Lower leg skin (tissue), 4 donors: ENCODE measurements at regions not wholly inside any gene's neighbourhood (a gene's known extent, or its start where the extent isn't known, plus 50 kb on each side); places are given as distances from the start of the nearest gene placed in this dataset.
"Not testable (repeated sequence)": the region's sequence is repeated elsewhere in the genome, so short reads cannot be mapped to it uniquely, and the experiment has no call there.

Experiments
- DNase-seq, 2 donors: peaks; one replicate each; pipeline ENCODE4 v3.0.0-alpha.2; 2019; ENCODE audit warnings: low spot score in 2 of 2
- H3K4me3 ChIP-seq: fragments of 200-600 bp; sonication (generic); 2 replicates; pipeline ENCODE4 v1.5.1; 2017; ENCODE audit warnings: mild to moderate bottlenecking, low read depth; ENCODE audit not compliant: poor library complexity, severe bottlenecking
- POLR2A ChIP-seq, 2 donors: fragments of 450-650 bp; IDR thresholded peaks; one replicate each; pipeline ENCODE4 v1.6.1; 2016 to 2017; ENCODE audit warnings: antibody characterized with exemption in 2 of 2, mild to moderate bottlenecking in 1 of 2, moderate library complexity in 1 of 2
- WGBS, 2 donors: methylation state at CpG; one replicate each; pipeline ENCODE4 v1.1.5; 2018; 5-methylcytosine and 5-hydroxymethylcytosine counted together
- intact Hi-C: fragments of 100-400 bp; cut with DNase I; formaldehyde crosslinking; loops from one replicate; pipeline ENCODE4 v1.15.0; 2023; ENCODE audit warnings: low total_unique reads
- TF ChIP-seq, protein P1 (sequence below), 3 donors: fragments of 450-650 bp; IDR thresholded peaks; one replicate each; pipeline ENCODE4 v1.5.1; 2016; ENCODE audit warnings: antibody characterized with exemption in 3 of 3, mild to moderate bottlenecking in 3 of 3, moderate library complexity in 2 of 3

GRCh38 chr17:77085926-77086432 is 54.8 kb upstream of the SEC14L1 start:
- TF ChIP-seq, protein P1, sequence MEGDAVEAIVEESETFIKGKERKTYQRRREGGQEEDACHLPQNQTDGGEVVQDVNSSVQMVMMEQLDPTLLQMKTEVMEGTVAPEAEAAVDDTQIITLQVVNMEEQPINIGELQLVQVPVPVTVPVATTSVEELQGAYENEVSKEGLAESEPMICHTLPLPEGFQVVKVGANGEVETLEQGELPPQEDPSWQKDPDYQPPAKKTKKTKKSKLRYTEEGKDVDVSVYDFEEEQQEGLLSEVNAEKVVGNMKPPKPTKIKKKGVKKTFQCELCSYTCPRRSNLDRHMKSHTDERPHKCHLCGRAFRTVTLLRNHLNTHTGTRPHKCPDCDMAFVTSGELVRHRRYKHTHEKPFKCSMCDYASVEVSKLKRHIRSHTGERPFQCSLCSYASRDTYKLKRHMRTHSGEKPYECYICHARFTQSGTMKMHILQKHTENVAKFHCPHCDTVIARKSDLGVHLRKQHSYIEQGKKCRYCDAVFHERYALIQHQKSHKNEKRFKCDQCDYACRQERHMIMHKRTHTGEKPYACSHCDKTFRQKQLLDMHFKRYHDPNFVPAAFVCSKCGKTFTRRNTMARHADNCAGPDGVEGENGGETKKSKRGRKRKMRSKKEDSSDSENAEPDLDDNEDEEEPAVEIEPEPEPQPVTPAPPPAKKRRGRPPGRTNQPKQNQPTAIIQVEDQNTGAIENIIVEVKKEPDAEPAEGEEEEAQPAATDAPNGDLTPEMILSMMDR (IDR thresholded peaks at IDR 0.05): no peak
- no peak for TF ChIP-seq POLR2A (IDR thresholded peaks at IDR 0.05)
- intact Hi-C loops: loop anchor here (2.0 to 5.0 kb wide), 2 partner anchors 161 to 496 kb away; no protein-coding TSS in a partner anchor
- 34 to 41% methylated on average over 8 of the region's 8 CpGs for WGBS, 2 donors
- H3K4me3 ChIP-seq: no peak overlapping the region
- DNase-seq: no peak

DNA sequence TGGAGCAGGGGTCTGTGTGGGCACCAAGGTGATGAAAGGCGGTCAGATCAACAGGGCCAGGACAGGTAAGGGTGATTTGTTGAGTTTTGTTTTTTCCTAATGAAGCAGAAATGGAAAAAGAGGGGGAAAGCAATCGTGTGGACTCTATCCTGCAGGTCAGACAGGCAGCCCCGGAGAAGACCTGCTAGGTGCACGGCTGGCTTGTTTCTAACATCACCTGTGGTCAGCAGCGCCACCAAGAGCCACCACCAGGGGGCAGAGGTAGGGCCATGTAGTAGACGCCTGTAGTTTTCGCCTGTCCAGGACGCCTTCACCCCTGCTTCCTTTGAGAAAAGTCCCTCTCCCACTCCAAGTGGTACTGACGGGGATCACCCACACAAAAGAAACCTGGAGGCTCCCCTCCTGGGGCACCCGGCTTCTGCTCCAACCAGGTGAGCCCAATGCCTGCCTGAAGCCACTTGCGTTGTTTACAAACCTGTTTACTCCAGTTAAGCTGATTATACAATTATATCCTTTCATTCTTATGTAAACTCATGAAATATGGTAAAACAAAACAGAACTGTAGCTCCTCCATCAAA is 54.2 kb upstream of the SEC14L1 start:
- no peak overlapping the region for H3K4me3 ChIP-seq
- peak; percentile 81 to 97 for DNase-seq
- intact Hi-C loops: loop anchor here (2.0 to 5.0 kb wide), 2 partner anchors 160 to 496 kb away; no protein-coding TSS in a partner anchor
- TF ChIP-seq, protein P1 (IDR thresholded peaks at IDR 0.05): peak in 2 of 3 donors; percentile 29 to 72
- TF ChIP-seq POLR2A (IDR thresholded peaks at IDR 0.05): no peak
- WGBS, 2 donors: 15 to 18% methylated on average over 11 of the region's 11 CpGs

DNA sequence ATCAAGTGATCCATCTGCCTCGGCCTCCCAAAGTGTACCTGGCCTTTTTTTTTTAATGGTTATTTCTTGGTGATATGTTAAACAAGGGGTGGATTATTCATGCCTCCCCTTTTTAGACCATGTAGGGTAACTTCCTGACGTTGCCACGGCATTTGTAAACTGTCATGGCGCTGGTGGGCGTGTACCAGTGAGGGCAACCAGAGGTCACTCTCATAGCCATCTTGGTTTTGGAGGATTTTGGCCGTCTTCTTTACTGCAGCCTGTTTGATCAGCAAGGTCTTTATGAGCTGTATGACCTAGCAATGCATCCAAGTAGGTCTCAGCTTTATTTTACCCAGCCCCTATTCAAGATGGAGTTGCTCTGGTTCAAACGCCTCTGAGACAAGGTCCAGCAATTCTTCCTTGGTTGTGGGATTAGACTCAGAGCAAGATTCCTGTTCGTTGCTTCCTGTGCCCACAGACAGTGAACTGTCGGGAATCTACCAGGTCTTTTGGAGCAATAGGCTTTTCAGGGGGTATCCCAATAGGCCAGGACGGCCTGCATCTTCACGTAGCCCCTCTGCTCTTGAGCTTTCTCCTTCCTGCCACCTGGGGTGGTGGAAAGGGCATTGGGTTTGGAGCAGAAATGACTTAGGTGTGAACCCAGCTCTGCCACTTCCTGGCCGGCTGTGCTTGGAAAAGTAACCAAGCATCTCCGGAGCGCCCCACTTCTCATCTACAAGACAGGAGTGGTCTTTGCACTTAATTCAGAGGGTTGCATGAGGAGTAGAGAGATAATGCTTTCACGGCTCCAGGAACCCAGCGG is 52.9 kb upstream of the SEC14L1 start:
- peak in 1 of 2 donors; percentile 86 for DNase-seq
- intact Hi-C loops: loop anchor here (2.0 to 5.0 kb wide), 2 partner anchors 159 to 494 kb away; no protein-coding TSS in a partner anchor
- WGBS, 2 donors: 64 to 67% methylated on average over 16 of the region's 16 CpGs
- TF ChIP-seq POLR2A (IDR thresholded peaks at IDR 0.05): no peak
- TF ChIP-seq, protein P1 (IDR thresholded peaks at IDR 0.05): no peak
- H3K4me3 ChIP-seq: peak overlapping the region; percentile 82

GRCh38 chr17:77088455-77089123 is 52.2 kb upstream of the SEC14L1 start:
- TF ChIP-seq POLR2A (IDR thresholded peaks at IDR 0.05): no peak
- TF ChIP-seq, protein P1 (IDR thresholded peaks at IDR 0.05): peak in 1 of 3 donors; percentile 62
- H3K4me3 ChIP-seq: peak overlapping the region; percentile 82
- 1% methylated on average over 36 to 38 of the region's 40 CpGs for WGBS, 2 donors
- peak; percentile 95 to 98 for DNase-seq
- intact Hi-C loops: loop anchor here (5.0 kb wide), 1 partner anchor 494 kb away; no protein-coding TSS in a partner anchor

- intact Hi-C loops: loop anchor here (5.0 kb wide), 1 partner anchor 493 kb away; no protein-coding TSS in a partner anchor
- no peak for TF ChIP-seq POLR2A (IDR thresholded peaks at IDR 0.05)
- TF ChIP-seq, protein P1 (IDR thresholded peaks at IDR 0.05): no peak
- H3K4me3 ChIP-seq: peak overlapping the region; percentile 82
- DNase-seq: no peak
- WGBS, 2 donors: 1 to 3% methylated on average over 6 of the region's 6 CpGs
These were observed 51.7 kb upstream of the SEC14L1 start for GRCh38 chr17:77089124-77089490.

DNA sequence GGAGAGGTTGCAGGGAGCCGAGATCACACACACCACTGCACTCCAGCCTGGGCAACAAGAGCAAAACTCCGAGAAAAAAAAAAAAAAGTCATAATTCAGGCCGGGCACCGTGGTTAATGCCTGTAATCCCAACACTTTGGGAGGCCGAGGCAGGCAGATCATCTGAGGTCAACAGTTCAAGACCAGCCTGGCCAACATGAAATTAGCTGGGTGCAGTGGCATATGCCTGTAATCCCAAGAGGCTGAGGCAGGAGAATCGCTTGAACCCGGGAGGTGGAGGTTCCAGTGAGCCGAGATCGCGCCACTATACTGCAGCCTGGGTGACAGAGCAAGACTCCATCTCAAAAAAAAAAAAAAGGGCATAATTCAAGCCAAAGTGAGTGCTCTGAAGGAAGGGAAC is 50.8 kb upstream of the SEC14L1 start:
- 85 to 92% methylated on average over 10 of the region's 10 CpGs for WGBS, 2 donors
- not testable (repeated sequence) for DNase-seq, H3K4me3 ChIP-seq
- intact Hi-C loops: loop anchor here (5.0 kb wide), 2 partner anchors 397 to 492 kb away; no protein-coding TSS in a partner anchor
